ENCODE measurements at regions not wholly inside any gene's neighbourhood (a gene's known extent, or its start where the extent isn't known, plus 50 kb on each side); places are given as distances from the start of the nearest gene placed in this dataset.

- TF ChIP-seq REST (IDR thresholded peaks at IDR 0.05; ENCODE audit: insufficient replicate concordance, low read depth) (no peak), SPI1 (IDR thresholded peaks at IDR 0.05; ENCODE audit: borderline replicate concordance, low read depth) (no peak), GABPA (IDR thresholded peaks at IDR 0.05; ENCODE audit: low read depth) (no peak), POLR2AphosphoS5 (IDR thresholded peaks at IDR 0.05; ENCODE audit: low read depth) (no peak)
- TF ChIP-seq, protein P1, sequence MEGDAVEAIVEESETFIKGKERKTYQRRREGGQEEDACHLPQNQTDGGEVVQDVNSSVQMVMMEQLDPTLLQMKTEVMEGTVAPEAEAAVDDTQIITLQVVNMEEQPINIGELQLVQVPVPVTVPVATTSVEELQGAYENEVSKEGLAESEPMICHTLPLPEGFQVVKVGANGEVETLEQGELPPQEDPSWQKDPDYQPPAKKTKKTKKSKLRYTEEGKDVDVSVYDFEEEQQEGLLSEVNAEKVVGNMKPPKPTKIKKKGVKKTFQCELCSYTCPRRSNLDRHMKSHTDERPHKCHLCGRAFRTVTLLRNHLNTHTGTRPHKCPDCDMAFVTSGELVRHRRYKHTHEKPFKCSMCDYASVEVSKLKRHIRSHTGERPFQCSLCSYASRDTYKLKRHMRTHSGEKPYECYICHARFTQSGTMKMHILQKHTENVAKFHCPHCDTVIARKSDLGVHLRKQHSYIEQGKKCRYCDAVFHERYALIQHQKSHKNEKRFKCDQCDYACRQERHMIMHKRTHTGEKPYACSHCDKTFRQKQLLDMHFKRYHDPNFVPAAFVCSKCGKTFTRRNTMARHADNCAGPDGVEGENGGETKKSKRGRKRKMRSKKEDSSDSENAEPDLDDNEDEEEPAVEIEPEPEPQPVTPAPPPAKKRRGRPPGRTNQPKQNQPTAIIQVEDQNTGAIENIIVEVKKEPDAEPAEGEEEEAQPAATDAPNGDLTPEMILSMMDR (IDR thresholded peaks at IDR 0.05; ENCODE audit: insufficient read depth, low read length), result no peak
- H3K27me3 ChIP-seq (ENCODE audit: insufficient read depth, poor library complexity, severe bottlenecking), result no peaks in the 10 kb centered on the region
- H3K4me3 ChIP-seq (replicated peaks; ENCODE audit: insufficient read depth, low read length), result no peak overlapping the region
- no peak for DNase-seq (ENCODE audit: low read depth in 1 of 2, low spot score in 1 of 2)
- H3K27ac ChIP-seq (replicated peaks), result no peak overlapping the region
Measured at GRCh38 chr18:44602845-44603244, 77.8 kb upstream of the SETBP1 start.

DNA sequence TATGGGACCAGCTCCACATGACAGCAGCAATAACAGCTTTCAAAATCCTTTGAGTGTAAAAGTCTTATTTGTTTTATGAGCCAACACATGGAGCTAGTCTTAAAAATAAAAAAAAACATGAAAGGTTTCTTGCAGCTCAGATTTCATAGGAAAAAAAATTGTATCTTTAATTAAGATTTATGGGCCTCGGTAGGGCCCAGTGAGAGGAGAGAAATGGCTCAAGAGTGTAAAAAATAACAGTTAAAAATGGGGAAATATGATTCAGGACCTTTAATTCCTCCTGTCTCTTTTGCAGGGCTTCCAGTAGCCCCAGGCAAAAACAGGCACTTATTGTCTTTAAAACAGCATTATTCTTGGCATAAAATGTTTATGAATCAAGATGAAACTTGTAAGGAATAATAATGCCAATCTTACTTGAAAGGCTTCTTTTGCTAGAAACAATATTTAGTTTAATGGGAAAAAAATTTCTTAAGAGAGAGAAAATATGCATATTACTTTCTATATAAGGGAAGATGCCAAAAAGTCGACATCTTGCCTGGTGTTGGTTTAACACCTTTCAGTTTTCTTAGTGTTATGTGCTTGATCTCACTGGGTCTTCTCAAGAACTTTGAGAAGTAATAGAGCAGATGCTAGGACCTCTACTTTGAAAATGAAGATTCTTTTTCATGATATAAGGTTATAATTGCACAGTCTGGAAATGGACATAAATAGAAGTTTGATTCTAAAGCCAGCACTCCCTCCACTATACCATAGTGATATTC is 71.3 kb upstream of the SETBP1 start:
- no peak for DNase-seq (ENCODE audit: low read depth in 1 of 2, low spot score in 1 of 2)

DNA sequence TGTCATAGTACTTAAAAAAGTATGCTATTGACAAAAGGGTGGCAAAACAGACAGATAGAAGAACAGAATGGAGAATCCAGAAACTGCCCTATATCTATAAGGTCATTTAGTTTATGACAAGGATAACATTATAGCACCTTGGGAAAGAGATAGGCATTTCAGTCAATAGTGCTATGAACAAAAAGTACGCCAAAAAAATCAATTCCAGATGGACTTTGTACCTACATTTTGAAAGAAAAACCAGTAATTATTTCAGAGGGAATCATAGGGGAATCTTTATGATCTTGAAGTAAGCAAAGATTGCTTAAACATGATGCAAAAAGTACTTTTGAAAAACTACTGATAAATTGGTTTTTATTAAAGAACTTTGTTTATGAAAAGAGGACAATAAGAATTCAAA is 59.9 kb upstream of the SETBP1 start:
- H3K27ac ChIP-seq (replicated peaks), result no peak overlapping the region
- H3K4me3 ChIP-seq (replicated peaks; ENCODE audit: insufficient read depth, low read length), result no peak overlapping the region
- TF ChIP-seq, protein P1 (IDR thresholded peaks at IDR 0.05; ENCODE audit: insufficient read depth, low read length), result no peak
- TF ChIP-seq REST (IDR thresholded peaks at IDR 0.05; ENCODE audit: insufficient replicate concordance, low read depth) (no peak), GABPA (IDR thresholded peaks at IDR 0.05; ENCODE audit: low read depth) (no peak), POLR2AphosphoS5 (IDR thresholded peaks at IDR 0.05; ENCODE audit: low read depth) (no peak), SPI1 (IDR thresholded peaks at IDR 0.05; ENCODE audit: borderline replicate concordance, low read depth) (no peak)
- no peaks in the 10 kb centered on the region for H3K27me3 ChIP-seq (ENCODE audit: insufficient read depth, poor library complexity, severe bottlenecking)
- DNase-seq (ENCODE audit: low read depth in 1 of 2, low spot score in 1 of 2), result no peak

More for the DNA sequence above, 71.3 kb upstream of the SETBP1 start:
- H3K4me3 ChIP-seq (replicated peaks; ENCODE audit: insufficient read depth, low read length), result no peak overlapping the region
- no peak for TF ChIP-seq POLR2AphosphoS5 (IDR thresholded peaks at IDR 0.05; ENCODE audit: low read depth)
- TF ChIP-seq REST (IDR thresholded peaks at IDR 0.05; ENCODE audit: insufficient replicate concordance, low read depth), result no peak
- TF ChIP-seq GABPA (IDR thresholded peaks at IDR 0.05; ENCODE audit: low read depth), result no peak
- no peak for TF ChIP-seq SPI1 (IDR thresholded peaks at IDR 0.05; ENCODE audit: borderline replicate concordance, low read depth)
- TF ChIP-seq, protein P1 (IDR thresholded peaks at IDR 0.05; ENCODE audit: insufficient read depth, low read length), result no peak
- no peak overlapping the region for H3K27ac ChIP-seq (replicated peaks)
- H3K27me3 ChIP-seq (ENCODE audit: insufficient read depth, poor library complexity, severe bottlenecking), result no peaks in the 10 kb centered on the region

Measured in HL-60 (cell line).